ENCODE measurements at regions not wholly inside any gene's neighbourhood (a gene's known extent, or its start where the extent isn't known, plus 50 kb on each side); places are given as distances from the start of the nearest gene placed in this dataset.
A peak's percentile ranks its signal among the peaks of the same experiment; 100 is the strongest.

GRCh38 chr17:63120406-63120805 lies 154.4 kb downstream of the TANC2 start:
- DNase-seq, result no peak
- no peaks in the 10 kb centered on the region for H3K27me3 Mint-ChIP-seq
- ATAC-seq, result no peak
- H3K4me1 Mint-ChIP-seq, result peaks cover 4% of the 10 kb centered on the region
- H3K36me3 Mint-ChIP-seq (ENCODE audit: low read depth), result no peaks in the 10 kb centered on the region
- no peaks in the 10 kb centered on the region for H3K9me3 ChIP-seq (ENCODE audit: control insufficient read depth, low read length, poor library complexity, severe bottlenecking)
- H3K4me3 Mint-ChIP-seq, result no peak overlapping the region
- no peak overlapping the region for H3K27ac Mint-ChIP-seq

- no peak for ATAC-seq
- peaks cover 4% of the 10 kb centered on the region for H3K4me1 Mint-ChIP-seq
Observed at GRCh38 chr17:63124536-63124935, 158.5 kb downstream of the TANC2 start.

GRCh38 chr17:63124958-63125357 lies 158.9 kb downstream of the TANC2 start:
- H3K9me3 ChIP-seq (ENCODE audit: control insufficient read depth, low read length, poor library complexity, severe bottlenecking), result no peaks in the 10 kb centered on the region
- H3K36me3 Mint-ChIP-seq (ENCODE audit: low read depth), result no peaks in the 10 kb centered on the region
- DNase-seq (no peak), ATAC-seq (no peak)
- H3K4me3 Mint-ChIP-seq, result no peak overlapping the region
- H3K4me1 Mint-ChIP-seq, result peaks cover 4% of the 10 kb centered on the region
- H3K27me3 Mint-ChIP-seq, result no peaks in the 10 kb centered on the region
- no peak overlapping the region for H3K27ac Mint-ChIP-seq

More at GRCh38 chr17:63124536-63124935, 158.5 kb downstream of the TANC2 start:
- no peaks in the 10 kb centered on the region for H3K36me3 Mint-ChIP-seq (ENCODE audit: low read depth)
- H3K9me3 ChIP-seq (ENCODE audit: control insufficient read depth, low read length, poor library complexity, severe bottlenecking), result no peaks in the 10 kb centered on the region
- no peak overlapping the region for H3K27ac Mint-ChIP-seq
- no peak overlapping the region for H3K4me3 Mint-ChIP-seq
- DNase-seq, result no peak
- H3K27me3 Mint-ChIP-seq, result no peaks in the 10 kb centered on the region

GRCh38 chr17:63125987-63126386 lies 160.0 kb downstream of the TANC2 start:
- H3K27ac Mint-ChIP-seq, result no peak overlapping the region
- ATAC-seq, result no peak
- no peak overlapping the region for H3K4me3 Mint-ChIP-seq

GRCh38 chr17:63126607-63127006 lies 160.6 kb downstream of the TANC2 start:
- Mint-ChIP-seq H3K27me3 (no peaks in the 10 kb centered on the region), H3K4me1 (peaks cover 4% of the 10 kb centered on the region), H3K27ac (no peak overlapping the region), H3K36me3 (ENCODE audit: low read depth) (no peaks in the 10 kb centered on the region), H3K4me3 (no peak overlapping the region)
- ATAC-seq (no peak), DNase-seq (no peak)
- no peaks in the 10 kb centered on the region for H3K9me3 ChIP-seq (ENCODE audit: control insufficient read depth, low read length, poor library complexity, severe bottlenecking)

More at GRCh38 chr17:63125987-63126386, 160.0 kb downstream of the TANC2 start:
- no peak for DNase-seq
- Mint-ChIP-seq H3K36me3 (ENCODE audit: low read depth) (no peaks in the 10 kb centered on the region), H3K4me1 (peaks cover 4% of the 10 kb centered on the region), H3K27me3 (no peaks in the 10 kb centered on the region)
- H3K9me3 ChIP-seq (ENCODE audit: control insufficient read depth, low read length, poor library complexity, severe bottlenecking), result no peaks in the 10 kb centered on the region

- no peak for ATAC-seq
- no peaks in the 10 kb centered on the region for H3K27me3 Mint-ChIP-seq
- no peaks in the 10 kb centered on the region for H3K9me3 ChIP-seq (ENCODE audit: control insufficient read depth, low read length, poor library complexity, severe bottlenecking)
- H3K4me1 Mint-ChIP-seq, result no peaks in the 10 kb centered on the region
- no peak overlapping the region for H3K4me3 Mint-ChIP-seq
- DNase-seq, result no peak
- no peaks in the 10 kb centered on the region for H3K36me3 Mint-ChIP-seq (ENCODE audit: low read depth)
- H3K27ac Mint-ChIP-seq, result no peak overlapping the region
Observed at GRCh38 chr17:63132459-63132911, 166.4 kb downstream of the TANC2 start.

GRCh38 chr17:63133491-63133890 lies 167.5 kb downstream of the TANC2 start:
- no peaks in the 10 kb centered on the region for H3K27me3 Mint-ChIP-seq
- no peak overlapping the region for H3K4me3 Mint-ChIP-seq
- no peaks in the 10 kb centered on the region for H3K9me3 ChIP-seq (ENCODE audit: control insufficient read depth, low read length, poor library complexity, severe bottlenecking)
- DNase-seq (no peak), ATAC-seq (no peak)
- H3K36me3 Mint-ChIP-seq (ENCODE audit: low read depth), result no peaks in the 10 kb centered on the region
- no peaks in the 10 kb centered on the region for H3K4me1 Mint-ChIP-seq
- no peak overlapping the region for H3K27ac Mint-ChIP-seq

GRCh38 chr17:63134867-63135266 lies 168.8 kb downstream of the TANC2 start:
- H3K27me3 Mint-ChIP-seq, result no peaks in the 10 kb centered on the region
- no peaks in the 10 kb centered on the region for H3K4me1 Mint-ChIP-seq
- H3K4me3 Mint-ChIP-seq, result no peak overlapping the region
- no peak for DNase-seq
- no peaks in the 10 kb centered on the region for H3K9me3 ChIP-seq (ENCODE audit: control insufficient read depth, low read length, poor library complexity, severe bottlenecking)
- no peak overlapping the region for H3K27ac Mint-ChIP-seq
- H3K36me3 Mint-ChIP-seq (ENCODE audit: low read depth), result no peaks in the 10 kb centered on the region
- no peak for ATAC-seq

GRCh38 chr17:63136369-63137012 lies 170.5 kb downstream of the TANC2 start:
- no peaks in the 10 kb centered on the region for H3K36me3 Mint-ChIP-seq (ENCODE audit: low read depth)
- no peak for DNase-seq
- H3K4me3 Mint-ChIP-seq, result no peak overlapping the region
- H3K4me1 Mint-ChIP-seq, result no peaks in the 10 kb centered on the region
- H3K27me3 Mint-ChIP-seq, result no peaks in the 10 kb centered on the region
- H3K9me3 ChIP-seq (ENCODE audit: control insufficient read depth, low read length, poor library complexity, severe bottlenecking), result no peaks in the 10 kb centered on the region
- no peak for ATAC-seq
- H3K27ac Mint-ChIP-seq, result no peak overlapping the region

- H3K9me3 ChIP-seq (ENCODE audit: control insufficient read depth, low read length, poor library complexity, severe bottlenecking), result no peaks in the 10 kb centered on the region
- DNase-seq (no peak), ATAC-seq (no peak)
- Mint-ChIP-seq H3K27me3 (no peaks in the 10 kb centered on the region), H3K27ac (no peak overlapping the region), H3K4me1 (no peaks in the 10 kb centered on the region), H3K36me3 (ENCODE audit: low read depth) (no peaks in the 10 kb centered on the region), H3K4me3 (no peak overlapping the region)
Observed at GRCh38 chr17:63137163-63137562, 171.1 kb downstream of the TANC2 start.

GRCh38 chr17:63138713-63139112 lies 172.7 kb downstream of the TANC2 start:
- no peaks in the 10 kb centered on the region for H3K9me3 ChIP-seq (ENCODE audit: control insufficient read depth, low read length, poor library complexity, severe bottlenecking)
- no peak for ATAC-seq
- Mint-ChIP-seq H3K4me3 (no peak overlapping the region), H3K27ac (no peak overlapping the region), H3K4me1 (no peaks in the 10 kb centered on the region), H3K27me3 (no peaks in the 10 kb centered on the region), H3K36me3 (ENCODE audit: low read depth) (no peaks in the 10 kb centered on the region)
- no peak for DNase-seq

- DNase-seq (no peak), ATAC-seq (no peak)
- no peak overlapping the region for H3K27ac Mint-ChIP-seq
- H3K9me3 ChIP-seq (ENCODE audit: control insufficient read depth, low read length, poor library complexity, severe bottlenecking), result no peaks in the 10 kb centered on the region
- no peaks in the 10 kb centered on the region for H3K27me3 Mint-ChIP-seq
- H3K4me3 Mint-ChIP-seq, result no peak overlapping the region
- no peaks in the 10 kb centered on the region for H3K36me3 Mint-ChIP-seq (ENCODE audit: low read depth)
- H3K4me1 Mint-ChIP-seq, result no peaks in the 10 kb centered on the region
Observed at GRCh38 chr17:63139356-63139755, 173.3 kb downstream of the TANC2 start.

- Mint-ChIP-seq H3K27me3 (no peaks in the 10 kb centered on the region), H3K4me1 (peaks cover 3% of the 10 kb centered on the region), H3K4me3 (no peak overlapping the region), H3K36me3 (ENCODE audit: low read depth) (no peaks in the 10 kb centered on the region), H3K27ac (no peak overlapping the region)
- ATAC-seq (peak; percentile 32), DNase-seq (no peak)
- no peaks in the 10 kb centered on the region for H3K9me3 ChIP-seq (ENCODE audit: control insufficient read depth, low read length, poor library complexity, severe bottlenecking)
Observed at GRCh38 chr17:63140255-63140654, 174.2 kb downstream of the TANC2 start.

- no peak for DNase-seq
- H3K9me3 ChIP-seq (ENCODE audit: control insufficient read depth, low read length, poor library complexity, severe bottlenecking), result no peaks in the 10 kb centered on the region
- no peak for ATAC-seq
- H3K4me1 Mint-ChIP-seq, result peaks cover 3% of the 10 kb centered on the region
- no peak overlapping the region for H3K27ac Mint-ChIP-seq
- no peak overlapping the region for H3K4me3 Mint-ChIP-seq
- peaks cover 2% of the 10 kb centered on the region for H3K36me3 Mint-ChIP-seq (ENCODE audit: low read depth)
- H3K27me3 Mint-ChIP-seq, result no peaks in the 10 kb centered on the region
Observed at GRCh38 chr17:63142836-63143235, 176.8 kb downstream of the TANC2 start.

Measured in T-helper 17 cell (primary cell).